ENCODE measurements at regions not wholly inside any gene's neighbourhood (a gene's known extent, or its start where the extent isn't known, plus 50 kb on each side); places are given as distances from the start of the nearest gene placed in this dataset.
"Not testable (repeated sequence)": the region's sequence is repeated elsewhere in the genome, so short reads cannot be mapped to it uniquely, and the experiment has no call there.

GRCh38 chr2:58398406-58398805 is 157.3 kb upstream of the FANCL start:
- H3K9ac ChIP-seq: no peak overlapping the region
- no peaks in the 10 kb centered on the region; the same call in 1 of the 2 replicates for H3K27me3 ChIP-seq (replicated peaks; ENCODE audit: insufficient read depth)
- H3K9me3 ChIP-seq (ENCODE audit: low read depth): no peaks in the 10 kb centered on the region
- no peaks in the 10 kb centered on the region for H3K36me3 ChIP-seq (ENCODE audit: low read depth)
- in situ Hi-C loops (cut with MboI): no loop called here
- no peaks in the 10 kb centered on the region for H3K79me2 ChIP-seq (ENCODE audit: insufficient read depth)
- no peak overlapping the region for H3K27ac ChIP-seq
- H3K4me2 ChIP-seq (ENCODE audit: unreplicated experiment): no peak overlapping the region
- H3K4me3 ChIP-seq: no peak overlapping the region
- H3K9me2 ChIP-seq (ENCODE audit: insufficient read depth): no peaks in the 10 kb centered on the region
- TF ChIP-seq EZH2 (IDR thresholded peaks at IDR 0.05; ENCODE audit: insufficient read depth, poor library complexity, severe bottlenecking) (no peak), EZH2phosphoT487 (IDR thresholded peaks at IDR 0.05; ENCODE audit: insufficient read depth, low read depth) (no peak)
- no peaks in the 10 kb centered on the region for H4K20me1 ChIP-seq (ENCODE audit: insufficient read depth)
- no peak overlapping the region for H2AFZ ChIP-seq
- H3K4me1 ChIP-seq (ENCODE audit: insufficient read depth): no peaks in the 10 kb centered on the region
- no peak for DNase-seq
- no peaks in the 10 kb centered on the region for H3F3A ChIP-seq (ENCODE audit: insufficient read depth)

- Histone ChIP-seq H3K79me2 (ENCODE audit: insufficient read depth) (no peaks in the 10 kb centered on the region), H3K9ac (no peak overlapping the region), H4K20me1 (ENCODE audit: insufficient read depth) (no peaks in the 10 kb centered on the region), H3K27me3 (replicated peaks; ENCODE audit: insufficient read depth) (no peaks in the 10 kb centered on the region), H3F3A (ENCODE audit: insufficient read depth) (no peaks in the 10 kb centered on the region), H3K4me3 (no peak overlapping the region), H2AFZ (no peak overlapping the region), H3K36me3 (ENCODE audit: low read depth) (no peaks in the 10 kb centered on the region), H3K27ac (no peak overlapping the region), H3K4me1 (ENCODE audit: insufficient read depth) (no peaks in the 10 kb centered on the region), H3K9me3 (ENCODE audit: low read depth) (no peaks in the 10 kb centered on the region), H3K4me2 (ENCODE audit: unreplicated experiment) (no peak overlapping the region), H3K9me2 (ENCODE audit: insufficient read depth) (no peaks in the 10 kb centered on the region)
- no peak for DNase-seq
- TF ChIP-seq EZH2phosphoT487 (IDR thresholded peaks at IDR 0.05; ENCODE audit: insufficient read depth, low read depth) (no peak), EZH2 (IDR thresholded peaks at IDR 0.05; ENCODE audit: insufficient read depth, poor library complexity, severe bottlenecking) (no peak)
- WGBS, 2 experiments (ENCODE audit: low coverage in 1 of 2, low lambda C conversion rate in 2 of 2, missing lambda C conversion rate in 2 of 2): 63 to 69% methylated on average over 1 of the region's 1 CpG
- in situ Hi-C loops (cut with MboI): no loop called here
Observed at GRCh38 chr2:58387701-58388100, 146.6 kb upstream of the FANCL start.

- H3K79me2 ChIP-seq (ENCODE audit: insufficient read depth); H3K9me3 ChIP-seq (ENCODE audit: low read depth); H3K4me1 ChIP-seq (ENCODE audit: insufficient read depth); H2AFZ ChIP-seq; in situ Hi-C loops (cut with MboI); H3K9ac ChIP-seq; H3K4me2 ChIP-seq (ENCODE audit: unreplicated experiment); H3K27me3 ChIP-seq (replicated peaks; ENCODE audit: insufficient read depth); H3F3A ChIP-seq (ENCODE audit: insufficient read depth); DNase-seq; H3K9me2 ChIP-seq (ENCODE audit: insufficient read depth); H3K36me3 ChIP-seq (ENCODE audit: low read depth); H3K4me3 ChIP-seq; H3K27ac ChIP-seq; H4K20me1 ChIP-seq (ENCODE audit: insufficient read depth): not testable (repeated sequence)
- 59 to 68% methylated on average over 13 to 14 of the region's 14 CpGs for WGBS, 2 experiments (ENCODE audit: low coverage in 1 of 2, low lambda C conversion rate in 2 of 2, missing lambda C conversion rate in 2 of 2)
Observed at GRCh38 chr2:58386904-58387303, 145.8 kb upstream of the FANCL start.

- Histone ChIP-seq H3K9me3 (ENCODE audit: low read depth) (no peaks in the 10 kb centered on the region), H3K4me1 (ENCODE audit: insufficient read depth) (peaks cover 13% of the 10 kb centered on the region), H3K9me2 (ENCODE audit: insufficient read depth) (no peaks in the 10 kb centered on the region), H3K36me3 (ENCODE audit: low read depth) (no peaks in the 10 kb centered on the region), H3K27me3 (replicated peaks; ENCODE audit: insufficient read depth) (no peaks in the 10 kb centered on the region), H3K9ac (no peak overlapping the region), H3K4me3 (no peak overlapping the region), H3F3A (ENCODE audit: insufficient read depth) (peaks cover 15% of the 10 kb centered on the region; the same call in 1 of the 2 replicates), H3K79me2 (ENCODE audit: insufficient read depth) (no peaks in the 10 kb centered on the region), H3K27ac (no peak overlapping the region), H3K4me2 (ENCODE audit: unreplicated experiment) (no peak overlapping the region), H2AFZ (no peak overlapping the region), H4K20me1 (ENCODE audit: insufficient read depth) (no peaks in the 10 kb centered on the region)
- no peak for DNase-seq
- in situ Hi-C loops (cut with MboI): no loop called here
- 18 to 32% methylated on average over 5 of the region's 5 CpGs for WGBS, 2 experiments (ENCODE audit: low coverage in 1 of 2, low lambda C conversion rate in 2 of 2, missing lambda C conversion rate in 2 of 2)
- TF ChIP-seq EZH2phosphoT487 (IDR thresholded peaks at IDR 0.05; ENCODE audit: insufficient read depth, low read depth) (no peak), EZH2 (IDR thresholded peaks at IDR 0.05; ENCODE audit: insufficient read depth, poor library complexity, severe bottlenecking) (no peak)
Observed at GRCh38 chr2:58378152-58378551, 137.0 kb upstream of the FANCL start.

GRCh38 chr2:58377181-58377580 is 136.1 kb upstream of the FANCL start:
- Histone ChIP-seq H3K4me2 (ENCODE audit: unreplicated experiment) (no peak overlapping the region), H3K4me3 (no peak overlapping the region), H3K9ac (no peak overlapping the region), H3F3A (ENCODE audit: insufficient read depth) (peaks cover 15% of the 10 kb centered on the region; the same call in 1 of the 2 replicates), H3K79me2 (ENCODE audit: insufficient read depth) (no peaks in the 10 kb centered on the region), H3K9me2 (ENCODE audit: insufficient read depth) (no peaks in the 10 kb centered on the region), H3K4me1 (ENCODE audit: insufficient read depth) (peaks cover 13% of the 10 kb centered on the region), H4K20me1 (ENCODE audit: insufficient read depth) (no peaks in the 10 kb centered on the region), H3K9me3 (ENCODE audit: low read depth) (no peaks in the 10 kb centered on the region), H3K36me3 (ENCODE audit: low read depth) (no peaks in the 10 kb centered on the region), H3K27me3 (replicated peaks; ENCODE audit: insufficient read depth) (no peaks in the 10 kb centered on the region), H3K27ac (no peak overlapping the region), H2AFZ (no peak overlapping the region)
- 83 to 85% methylated on average over 1 of the region's 1 CpG for whole genome bisulfite sequencing, 2 experiments (ENCODE audit: low coverage in 1 of 2, low lambda C conversion rate in 2 of 2, missing lambda C conversion rate in 2 of 2)
- DNase-seq: peak; percentile 39
- in situ Hi-C loops (cut with MboI): no loop called here
- TF ChIP-seq EZH2phosphoT487 (IDR thresholded peaks at IDR 0.05; ENCODE audit: insufficient read depth, low read depth): no peak
- TF ChIP-seq EZH2 (IDR thresholded peaks at IDR 0.05; ENCODE audit: insufficient read depth, poor library complexity, severe bottlenecking): no peak

Measured in GM23248 (cell line).